ENCODE measurements at regions not wholly inside any gene's neighbourhood (a gene's known extent, or its start where the extent isn't known, plus 50 kb on each side); places are given as distances from the start of the nearest gene placed in this dataset.

GRCh38 chr7:15905251-15906040 is 219.0 kb upstream of the MEOX2 start:
- no peaks in the 10 kb centered on the region for H3K9me3 ChIP-seq (ENCODE audit: control insufficient read depth in 2 of 2, low read length in 2 of 2)
- no peaks in the 10 kb centered on the region for H3K27me3 ChIP-seq (ENCODE audit: control insufficient read depth in 2 of 2, insufficient read depth in 2 of 2, low read length in 2 of 2)
- H3K36me3 ChIP-seq (ENCODE audit: control insufficient read depth in 2 of 2, insufficient read depth in 2 of 2, low read length in 2 of 2), result no peaks in the 10 kb centered on the region
- no peak overlapping the region for H3K27ac ChIP-seq (ENCODE audit: low read depth in 2 of 2, low read length in 2 of 2)
- H3K4me3 ChIP-seq (ENCODE audit: low read length in 2 of 2), result no peak overlapping the region
- H3K4me1 ChIP-seq (ENCODE audit: control insufficient read depth in 2 of 2, insufficient read depth in 2 of 2, low read length in 2 of 2), result peaks cover 0 to 4% of the 10 kb centered on the region in 2 donors
- no peak overlapping the region for H3K9ac ChIP-seq (ENCODE audit: low read depth in 1 of 2, low read length in 2 of 2)

DNA sequence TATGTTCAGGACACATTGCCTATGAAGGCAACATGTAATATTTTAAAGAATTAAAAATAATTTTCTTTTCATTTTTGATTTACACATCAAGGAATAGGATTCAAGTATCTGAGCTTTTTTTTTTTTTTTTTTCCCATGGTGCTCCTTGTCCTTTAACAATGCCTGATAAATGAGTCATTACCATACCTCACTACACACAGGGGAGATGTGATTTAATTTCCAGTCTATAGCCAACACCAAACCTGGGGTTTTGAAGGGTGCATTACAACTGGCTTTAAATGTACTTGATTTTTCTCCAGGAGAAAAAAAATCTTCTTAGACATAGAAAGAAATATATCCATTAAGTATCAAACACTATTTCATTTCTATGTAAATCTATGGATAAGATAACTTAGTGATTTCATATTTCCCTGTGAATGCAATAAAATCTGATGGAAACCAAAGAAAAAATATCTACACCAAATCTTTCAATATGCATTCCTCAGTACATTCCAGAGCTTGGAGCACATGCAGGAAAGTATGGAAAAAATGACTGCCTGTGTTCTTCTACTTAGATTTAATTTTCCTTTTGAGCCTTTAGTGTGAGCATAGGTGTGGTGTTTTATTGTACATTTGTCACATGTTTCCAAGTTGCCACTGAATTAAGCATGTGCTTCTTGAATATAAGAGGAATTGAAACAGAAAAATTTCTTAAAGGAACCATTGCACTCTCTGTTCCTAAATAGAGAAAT is 204.8 kb upstream of the MEOX2 start:
- H3K27me3 ChIP-seq (ENCODE audit: control insufficient read depth in 2 of 2, insufficient read depth in 2 of 2, low read length in 2 of 2), result no peaks in the 10 kb centered on the region
- no peak overlapping the region for H3K27ac ChIP-seq (ENCODE audit: low read depth in 2 of 2, low read length in 2 of 2)
- no peak overlapping the region for H3K9ac ChIP-seq (ENCODE audit: low read depth in 1 of 2, low read length in 2 of 2)
- H3K36me3 ChIP-seq (ENCODE audit: control insufficient read depth in 2 of 2, insufficient read depth in 2 of 2, low read length in 2 of 2), result no peaks in the 10 kb centered on the region
- peaks cover 0 to 2% of the 10 kb centered on the region in 2 donors for H3K4me1 ChIP-seq (ENCODE audit: control insufficient read depth in 2 of 2, insufficient read depth in 2 of 2, low read length in 2 of 2)
- H3K4me3 ChIP-seq (ENCODE audit: low read length in 2 of 2), result no peak overlapping the region
- no peaks in the 10 kb centered on the region for H3K9me3 ChIP-seq (ENCODE audit: control insufficient read depth in 2 of 2, low read length in 2 of 2)

- Histone ChIP-seq H3K4me3 (ENCODE audit: low read length in 2 of 2) (no peak overlapping the region), H3K9me3 (ENCODE audit: control insufficient read depth in 2 of 2, low read length in 2 of 2) (no peaks in the 10 kb centered on the region), H3K9ac (ENCODE audit: low read depth in 1 of 2, low read length in 2 of 2) (no peak overlapping the region), H3K4me1 (ENCODE audit: control insufficient read depth in 2 of 2, insufficient read depth in 2 of 2, low read length in 2 of 2) (peaks cover 0 to 2% of the 10 kb centered on the region in 2 donors), H3K27me3 (ENCODE audit: control insufficient read depth in 2 of 2, insufficient read depth in 2 of 2, low read length in 2 of 2) (no peaks in the 10 kb centered on the region), H3K27ac (ENCODE audit: low read depth in 2 of 2, low read length in 2 of 2) (no peak overlapping the region), H3K36me3 (ENCODE audit: control insufficient read depth in 2 of 2, insufficient read depth in 2 of 2, low read length in 2 of 2) (no peaks in the 10 kb centered on the region)
These were observed 203.0 kb upstream of the MEOX2 start for GRCh38 chr7:15889507-15889906.

GRCh38 chr7:15888090-15888489 is 201.6 kb upstream of the MEOX2 start:
- Histone ChIP-seq H3K27me3 (ENCODE audit: control insufficient read depth in 2 of 2, insufficient read depth in 2 of 2, low read length in 2 of 2) (no peaks in the 10 kb centered on the region), H3K36me3 (ENCODE audit: control insufficient read depth in 2 of 2, insufficient read depth in 2 of 2, low read length in 2 of 2) (no peaks in the 10 kb centered on the region), H3K4me1 (ENCODE audit: control insufficient read depth in 2 of 2, insufficient read depth in 2 of 2, low read length in 2 of 2) (peaks cover 0 to 2% of the 10 kb centered on the region in 2 donors), H3K9ac (ENCODE audit: low read depth in 1 of 2, low read length in 2 of 2) (no peak overlapping the region), H3K27ac (ENCODE audit: low read depth in 2 of 2, low read length in 2 of 2) (no peak overlapping the region), H3K4me3 (ENCODE audit: low read length in 2 of 2) (no peak overlapping the region), H3K9me3 (ENCODE audit: control insufficient read depth in 2 of 2, low read length in 2 of 2) (no peaks in the 10 kb centered on the region)

GRCh38 chr7:15886626-15887025 is 200.1 kb upstream of the MEOX2 start:
- H3K9me3 ChIP-seq (ENCODE audit: control insufficient read depth in 2 of 2, low read length in 2 of 2), result no peaks in the 10 kb centered on the region
- no peaks in the 10 kb centered on the region for H3K27me3 ChIP-seq (ENCODE audit: control insufficient read depth in 2 of 2, insufficient read depth in 2 of 2, low read length in 2 of 2)

GRCh38 chr7:15885678-15886077 is 199.2 kb upstream of the MEOX2 start:
- no peaks in the 10 kb centered on the region for H3K27me3 ChIP-seq (ENCODE audit: control insufficient read depth in 2 of 2, insufficient read depth in 2 of 2, low read length in 2 of 2)
- peaks cover 0 to under 1% of the 10 kb centered on the region in 2 donors for H3K4me1 ChIP-seq (ENCODE audit: control insufficient read depth in 2 of 2, insufficient read depth in 2 of 2, low read length in 2 of 2)
- H3K27ac ChIP-seq (ENCODE audit: low read depth in 2 of 2, low read length in 2 of 2), result no peak overlapping the region
- H3K9me3 ChIP-seq (ENCODE audit: control insufficient read depth in 2 of 2, low read length in 2 of 2), result no peaks in the 10 kb centered on the region
- no peak overlapping the region for H3K9ac ChIP-seq (ENCODE audit: low read depth in 1 of 2, low read length in 2 of 2)
- H3K36me3 ChIP-seq (ENCODE audit: control insufficient read depth in 2 of 2, insufficient read depth in 2 of 2, low read length in 2 of 2), result no peaks in the 10 kb centered on the region
- H3K4me3 ChIP-seq (ENCODE audit: low read length in 2 of 2), result no peak overlapping the region

More at GRCh38 chr7:15886626-15887025, 200.1 kb upstream of the MEOX2 start:
- Histone ChIP-seq H3K4me3 (ENCODE audit: low read length in 2 of 2) (no peak overlapping the region), H3K4me1 (ENCODE audit: control insufficient read depth in 2 of 2, insufficient read depth in 2 of 2, low read length in 2 of 2) (peaks cover 0 to 2% of the 10 kb centered on the region in 2 donors), H3K9ac (ENCODE audit: low read depth in 1 of 2, low read length in 2 of 2) (no peak overlapping the region), H3K27ac (ENCODE audit: low read depth in 2 of 2, low read length in 2 of 2) (no peak overlapping the region), H3K36me3 (ENCODE audit: control insufficient read depth in 2 of 2, insufficient read depth in 2 of 2, low read length in 2 of 2) (no peaks in the 10 kb centered on the region)

DNA sequence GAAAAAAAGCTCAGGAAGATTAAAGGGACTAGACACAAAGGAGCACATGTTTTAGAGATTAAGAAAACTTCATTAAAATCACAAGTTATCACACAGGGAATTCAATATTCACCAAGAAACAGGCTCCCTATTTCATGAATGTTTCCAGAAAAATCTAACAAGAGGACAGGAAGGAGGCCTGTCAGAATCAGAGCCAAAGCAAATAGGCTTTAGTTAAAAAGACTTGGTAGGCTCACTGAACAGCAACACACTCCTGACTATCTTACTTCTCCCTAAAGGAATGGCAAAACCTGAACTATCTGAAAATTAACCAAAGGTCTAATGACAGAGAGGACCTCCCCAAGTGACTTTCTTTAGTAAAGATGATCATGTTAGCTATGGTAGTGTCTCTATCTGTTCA is 188.3 kb upstream of the MEOX2 start:
- Histone ChIP-seq H3K9ac (ENCODE audit: low read depth in 1 of 2, low read length in 2 of 2) (no peak overlapping the region), H3K4me3 (ENCODE audit: low read length in 2 of 2) (no peak overlapping the region), H3K9me3 (ENCODE audit: control insufficient read depth in 2 of 2, low read length in 2 of 2) (no peaks in the 10 kb centered on the region), H3K27ac (ENCODE audit: low read depth in 2 of 2, low read length in 2 of 2) (no peak overlapping the region), H3K36me3 (ENCODE audit: control insufficient read depth in 2 of 2, insufficient read depth in 2 of 2, low read length in 2 of 2) (no peaks in the 10 kb centered on the region), H3K27me3 (ENCODE audit: control insufficient read depth in 2 of 2, insufficient read depth in 2 of 2, low read length in 2 of 2) (no peaks in the 10 kb centered on the region), H3K4me1 (ENCODE audit: control insufficient read depth in 2 of 2, insufficient read depth in 2 of 2, low read length in 2 of 2) (no peaks in the 10 kb centered on the region)

- no peaks in the 10 kb centered on the region for H3K4me1 ChIP-seq (ENCODE audit: control insufficient read depth in 2 of 2, insufficient read depth in 2 of 2, low read length in 2 of 2)
- no peak overlapping the region for H3K27ac ChIP-seq (ENCODE audit: low read depth in 2 of 2, low read length in 2 of 2)
- H3K27me3 ChIP-seq (ENCODE audit: control insufficient read depth in 2 of 2, insufficient read depth in 2 of 2, low read length in 2 of 2), result no peaks in the 10 kb centered on the region
- no peaks in the 10 kb centered on the region for H3K36me3 ChIP-seq (ENCODE audit: control insufficient read depth in 2 of 2, insufficient read depth in 2 of 2, low read length in 2 of 2)
- no peak overlapping the region for H3K9ac ChIP-seq (ENCODE audit: low read depth in 1 of 2, low read length in 2 of 2)
- H3K4me3 ChIP-seq (ENCODE audit: low read length in 2 of 2), result no peak overlapping the region
- no peaks in the 10 kb centered on the region for H3K9me3 ChIP-seq (ENCODE audit: control insufficient read depth in 2 of 2, low read length in 2 of 2)
These were observed 183.9 kb upstream of the MEOX2 start for GRCh38 chr7:15870347-15870746.

DNA sequence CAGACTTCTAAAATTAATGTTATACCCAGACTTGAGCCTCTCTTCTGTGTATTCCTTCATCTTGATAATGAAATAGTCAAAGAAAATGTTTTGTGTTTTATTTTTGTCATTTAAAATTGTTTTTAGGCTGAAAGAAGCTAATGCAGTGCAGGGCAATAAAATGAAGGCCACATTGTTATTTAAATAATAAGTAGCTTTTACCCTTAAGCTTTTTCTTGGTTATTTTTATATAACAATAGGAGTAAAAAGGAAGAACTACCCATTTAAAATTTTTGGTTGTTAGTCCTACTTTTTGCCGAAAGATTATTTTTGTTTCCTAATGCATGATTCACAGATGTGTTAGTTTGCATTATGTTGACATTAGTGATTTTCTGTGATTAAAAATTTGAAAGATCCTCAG is 181.0 kb upstream of the MEOX2 start:
- no peaks in the 10 kb centered on the region for H3K36me3 ChIP-seq (ENCODE audit: control insufficient read depth in 2 of 2, insufficient read depth in 2 of 2, low read length in 2 of 2)
- no peak overlapping the region for H3K4me3 ChIP-seq (ENCODE audit: low read length in 2 of 2)
- H3K9me3 ChIP-seq (ENCODE audit: control insufficient read depth in 2 of 2, low read length in 2 of 2), result no peaks in the 10 kb centered on the region
- no peak overlapping the region for H3K9ac ChIP-seq (ENCODE audit: low read depth in 1 of 2, low read length in 2 of 2)
- H3K27me3 ChIP-seq (ENCODE audit: control insufficient read depth in 2 of 2, insufficient read depth in 2 of 2, low read length in 2 of 2), result no peaks in the 10 kb centered on the region
- H3K4me1 ChIP-seq (ENCODE audit: control insufficient read depth in 2 of 2, insufficient read depth in 2 of 2, low read length in 2 of 2), result no peaks in the 10 kb centered on the region
- H3K27ac ChIP-seq (ENCODE audit: low read depth in 2 of 2, low read length in 2 of 2), result no peak overlapping the region

- Histone ChIP-seq H3K27ac (ENCODE audit: low read depth in 2 of 2, low read length in 2 of 2) (no peak overlapping the region), H3K27me3 (ENCODE audit: control insufficient read depth in 2 of 2, insufficient read depth in 2 of 2, low read length in 2 of 2) (no peaks in the 10 kb centered on the region), H3K4me3 (ENCODE audit: low read length in 2 of 2) (no peak overlapping the region), H3K9me3 (ENCODE audit: control insufficient read depth in 2 of 2, low read length in 2 of 2) (no peaks in the 10 kb centered on the region), H3K36me3 (ENCODE audit: control insufficient read depth in 2 of 2, insufficient read depth in 2 of 2, low read length in 2 of 2) (no peaks in the 10 kb centered on the region), H3K9ac (ENCODE audit: low read depth in 1 of 2, low read length in 2 of 2) (no peak overlapping the region), H3K4me1 (ENCODE audit: control insufficient read depth in 2 of 2, insufficient read depth in 2 of 2, low read length in 2 of 2) (no peaks in the 10 kb centered on the region)
These were observed 180.3 kb upstream of the MEOX2 start for GRCh38 chr7:15866753-15867152.
